ENCODE measurements at regions not wholly inside any gene's neighbourhood (a gene's known extent, or its start where the extent isn't known, plus 50 kb on each side); places are given as distances from the start of the nearest gene placed in this dataset.

- TF ChIP-seq CTCF (conservative IDR thresholded peaks at IDR 0.05): no peak
- no peak for DNase-seq
- Mint-ChIP-seq H3K4me3 (no peak overlapping the region), H3K9me3 (peaks cover 25% of the 10 kb centered on the region), H3K27ac (no peak overlapping the region), H3K36me3 (ENCODE audit: low read depth) (peaks cover 8% of the 10 kb centered on the region), H3K27me3 (ENCODE audit: insufficient read depth) (peaks cover 6% of the 10 kb centered on the region), H3K4me1 (peaks cover 2% of the 10 kb centered on the region)
- WGBS, 2 experiments (ENCODE audit: insufficient coverage in 1 of 2, insufficient read length in 1 of 2): 100% methylated on average over 1 of the region's 1 CpG; no CpG with 5 or more reads in 1 of the 2 experiments
- H3K36me3 ChIP-seq (ENCODE audit: control insufficient read depth, insufficient read depth, low read length): no peaks in the 10 kb centered on the region
- H3K4me3 ChIP-seq (ENCODE audit: low read length): no peak overlapping the region
- no peaks in the 10 kb centered on the region for H3K4me1 ChIP-seq (ENCODE audit: control insufficient read depth, insufficient read depth, low read length)
- no peak overlapping the region for H3K9ac ChIP-seq (ENCODE audit: extremely low read depth, low read length, poor library complexity, severe bottlenecking)
- no peaks in the 10 kb centered on the region for H3K27me3 ChIP-seq (ENCODE audit: control insufficient read depth, insufficient read depth, low read length, poor library complexity, severe bottlenecking)
- no peak overlapping the region for H3K27ac ChIP-seq (ENCODE audit: low read depth, low read length)
- H3K9me3 ChIP-seq (ENCODE audit: control insufficient read depth, low read length): peaks cover 24% of the 10 kb centered on the region
Measured at GRCh38 chr3:59289831-59290230, 240.0 kb upstream of the CFAP20DC start.

- Histone ChIP-seq H3K36me3 (ENCODE audit: control insufficient read depth, insufficient read depth, low read length) (no peaks in the 10 kb centered on the region), H3K9me3 (ENCODE audit: control insufficient read depth, low read length) (peaks cover 17% of the 10 kb centered on the region), H3K9ac (ENCODE audit: extremely low read depth, low read length, poor library complexity, severe bottlenecking) (no peak overlapping the region), H3K4me1 (ENCODE audit: control insufficient read depth, insufficient read depth, low read length) (no peaks in the 10 kb centered on the region), H3K4me3 (ENCODE audit: low read length) (no peak overlapping the region), H3K27me3 (ENCODE audit: control insufficient read depth, insufficient read depth, low read length, poor library complexity, severe bottlenecking) (no peaks in the 10 kb centered on the region), H3K27ac (ENCODE audit: low read depth, low read length) (no peak overlapping the region)
- Mint-ChIP-seq H3K4me1 (peaks cover 2% of the 10 kb centered on the region), H3K27ac (no peak overlapping the region), H3K27me3 (ENCODE audit: insufficient read depth) (peaks cover 6% of the 10 kb centered on the region), H3K9me3 (peaks cover 16% of the 10 kb centered on the region), H3K4me3 (no peak overlapping the region), H3K36me3 (ENCODE audit: low read depth) (peaks cover 4% of the 10 kb centered on the region)
- no peak for TF ChIP-seq CTCF (conservative IDR thresholded peaks at IDR 0.05)
- DNase-seq: no peak
- WGBS, 2 experiments (ENCODE audit: insufficient coverage in 1 of 2, insufficient read length in 1 of 2): 50 to 58% methylated on average over 2 to 3 of the region's 3 CpGs
Measured at GRCh38 chr3:59288951-59289350, 239.1 kb upstream of the CFAP20DC start.

- no peak for TF ChIP-seq CTCF (conservative IDR thresholded peaks at IDR 0.05)
- H3K36me3 ChIP-seq (ENCODE audit: control insufficient read depth, insufficient read depth, low read length): no peaks in the 10 kb centered on the region
- H3K9me3 ChIP-seq (ENCODE audit: control insufficient read depth, low read length): no peaks in the 10 kb centered on the region
- H3K36me3 Mint-ChIP-seq (ENCODE audit: low read depth): no peaks in the 10 kb centered on the region
- no peak overlapping the region for H3K9ac ChIP-seq (ENCODE audit: extremely low read depth, low read length, poor library complexity, severe bottlenecking)
- H3K4me1 ChIP-seq (ENCODE audit: control insufficient read depth, insufficient read depth, low read length): no peaks in the 10 kb centered on the region
- no peaks in the 10 kb centered on the region for H3K27me3 ChIP-seq (ENCODE audit: control insufficient read depth, insufficient read depth, low read length, poor library complexity, severe bottlenecking)
- H3K27me3 Mint-ChIP-seq (ENCODE audit: insufficient read depth): peaks cover 6% of the 10 kb centered on the region
- WGBS, 2 experiments (ENCODE audit: insufficient coverage in 1 of 2, insufficient read length in 1 of 2): 79 to 92% methylated on average over 2 of the region's 2 CpGs
- H3K27ac Mint-ChIP-seq: no peak overlapping the region
- no peak overlapping the region for H3K27ac ChIP-seq (ENCODE audit: low read depth, low read length)
- DNase-seq: no peak
- no peak overlapping the region for H3K4me3 Mint-ChIP-seq
- no peak overlapping the region for H3K4me3 ChIP-seq (ENCODE audit: low read length)
- H3K9me3 Mint-ChIP-seq: no peaks in the 10 kb centered on the region
- peaks cover 2% of the 10 kb centered on the region for H3K4me1 Mint-ChIP-seq
Measured at GRCh38 chr3:59286791-59287531, 237.1 kb upstream of the CFAP20DC start.

Measured in endodermal cell (in vitro differentiated cells).